HG03280 (cell line): ENCODE measurements at regions not wholly inside any gene's neighbourhood (a gene's known extent, or its start where the extent isn't known, plus 50 kb on each side); places are given as distances from the start of the nearest gene placed in this dataset.

ENCODE experiments used
- ATAC-seq: cut with Tn5 transposase; IDR thresholded peaks from one replicate; pipeline ENCODE4 v1.9.1; 2021; ENCODE audit warnings: mild to moderate bottlenecking, moderate library complexity; ENCODE audit not compliant: unreplicated experiment

GRCh38 chr4:16959305-16959704 lies 60.9 kb upstream of the LDB2 start:
- no peak for ATAC-seq

- ATAC-seq: no peak
These were observed 54.6 kb upstream of the LDB2 start for GRCh38 chr4:16952896-16953630.

GRCh38 chr4:16952462-16952871 lies 54.0 kb upstream of the LDB2 start:
- no peak for ATAC-seq
